ENCODE measurements at regions not wholly inside any gene's neighbourhood (a gene's known extent, or its start where the extent isn't known, plus 50 kb on each side); places are given as distances from the start of the nearest gene placed in this dataset.

DNA sequence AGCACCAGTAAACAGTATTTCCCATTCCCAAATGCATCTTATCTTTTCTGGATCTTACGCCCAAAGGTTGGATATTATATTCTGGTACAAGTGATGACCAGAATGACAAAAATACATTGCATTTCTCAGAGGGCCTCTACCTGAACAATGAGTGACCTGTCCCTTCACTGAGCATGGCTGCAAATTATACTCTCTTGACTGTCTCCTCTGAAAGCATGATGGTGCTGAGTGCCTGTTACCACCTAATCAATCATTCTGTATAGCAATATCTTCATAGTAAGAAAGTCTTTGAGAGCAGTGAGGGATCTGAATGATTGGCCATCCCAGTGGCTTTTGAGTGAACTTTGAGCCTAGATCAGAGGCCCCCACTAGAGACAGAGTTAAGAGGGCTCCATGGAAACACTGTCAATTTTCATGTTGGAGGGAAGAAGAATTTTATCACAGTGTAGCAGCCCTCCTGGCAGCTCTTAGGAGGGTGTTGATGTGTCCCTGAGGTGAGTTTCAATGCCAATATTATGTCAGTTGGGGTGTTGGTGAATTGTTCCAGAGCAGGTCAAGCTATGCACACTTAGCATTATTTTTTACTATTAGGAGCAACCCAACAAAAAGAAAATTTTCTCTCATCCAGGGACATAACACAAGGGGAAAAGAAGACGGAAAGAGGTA, 171.7 kb downstream of the MARCHF11 start:
- DNase-seq (ENCODE audit: low read depth, low spot score) (no peak), FAIRE-seq (no peak)
- Histone ChIP-seq H2AFZ (ENCODE audit: control insufficient read depth, low read length) (no peak overlapping the region), H3K27me3 (ENCODE audit: control insufficient read depth, extremely low read depth, insufficient read depth, low read length) (no peaks in the 10 kb centered on the region), H3K4me3 (ENCODE audit: control insufficient read depth in 2 of 3, extremely low read depth in 1 of 3, insufficient read depth in 2 of 3, low read depth in 1 of 3, low read length in 3 of 3) (no peak overlapping the region), H3K9me1 (ENCODE audit: control insufficient read depth, extremely low read depth, insufficient read depth, low read length) (no peaks in the 10 kb centered on the region), H3K27ac (ENCODE audit: control insufficient read depth, insufficient read depth, low read length) (no peak overlapping the region), H3K4me1 (ENCODE audit: control insufficient read depth, extremely low read depth, insufficient read depth, low read length) (no peaks in the 10 kb centered on the region), H3K4me2 (ENCODE audit: control insufficient read depth, extremely low read depth, insufficient read depth, low read depth, low read length) (no peak overlapping the region), H3K9ac (ENCODE audit: control insufficient read depth, extremely low read depth, insufficient read depth, low read length) (no peak overlapping the region), H3K79me2 (ENCODE audit: control insufficient read depth, insufficient read depth, low read length) (no peaks in the 10 kb centered on the region), H3K9me3 (ENCODE audit: control insufficient read depth, low read depth, low read length) (peaks cover 2% of the 10 kb centered on the region), H3K36me3 (ENCODE audit: control insufficient read depth in 2 of 2, extremely low read depth in 1 of 2, insufficient read depth in 2 of 2, low read length in 2 of 2) (no peaks in the 10 kb centered on the region), H4K20me1 (ENCODE audit: control insufficient read depth, extremely low read depth, insufficient read depth, low read length) (no peaks in the 10 kb centered on the region)
- TF ChIP-seq, protein P1, sequence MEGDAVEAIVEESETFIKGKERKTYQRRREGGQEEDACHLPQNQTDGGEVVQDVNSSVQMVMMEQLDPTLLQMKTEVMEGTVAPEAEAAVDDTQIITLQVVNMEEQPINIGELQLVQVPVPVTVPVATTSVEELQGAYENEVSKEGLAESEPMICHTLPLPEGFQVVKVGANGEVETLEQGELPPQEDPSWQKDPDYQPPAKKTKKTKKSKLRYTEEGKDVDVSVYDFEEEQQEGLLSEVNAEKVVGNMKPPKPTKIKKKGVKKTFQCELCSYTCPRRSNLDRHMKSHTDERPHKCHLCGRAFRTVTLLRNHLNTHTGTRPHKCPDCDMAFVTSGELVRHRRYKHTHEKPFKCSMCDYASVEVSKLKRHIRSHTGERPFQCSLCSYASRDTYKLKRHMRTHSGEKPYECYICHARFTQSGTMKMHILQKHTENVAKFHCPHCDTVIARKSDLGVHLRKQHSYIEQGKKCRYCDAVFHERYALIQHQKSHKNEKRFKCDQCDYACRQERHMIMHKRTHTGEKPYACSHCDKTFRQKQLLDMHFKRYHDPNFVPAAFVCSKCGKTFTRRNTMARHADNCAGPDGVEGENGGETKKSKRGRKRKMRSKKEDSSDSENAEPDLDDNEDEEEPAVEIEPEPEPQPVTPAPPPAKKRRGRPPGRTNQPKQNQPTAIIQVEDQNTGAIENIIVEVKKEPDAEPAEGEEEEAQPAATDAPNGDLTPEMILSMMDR (optimal IDR thresholded peaks at IDR 0.05 in 1 of 3, IDR thresholded peaks at IDR 0.05 in 1 of 3, conservative IDR thresholded peaks at IDR 0.05 in 1 of 3; ENCODE audit: extremely low read depth in 1 of 3, insufficient read depth in 2 of 3, low read length in 3 of 3), result no peak
- no peak for TF ChIP-seq EZH2 (IDR thresholded peaks at IDR 0.05; ENCODE audit: low read length)
- dilution Hi-C loops (cut with MboI; ENCODE audit: extremely low pct_ligation_motif_present, low sequenced_read_pairs), result no loop called here

DNA sequence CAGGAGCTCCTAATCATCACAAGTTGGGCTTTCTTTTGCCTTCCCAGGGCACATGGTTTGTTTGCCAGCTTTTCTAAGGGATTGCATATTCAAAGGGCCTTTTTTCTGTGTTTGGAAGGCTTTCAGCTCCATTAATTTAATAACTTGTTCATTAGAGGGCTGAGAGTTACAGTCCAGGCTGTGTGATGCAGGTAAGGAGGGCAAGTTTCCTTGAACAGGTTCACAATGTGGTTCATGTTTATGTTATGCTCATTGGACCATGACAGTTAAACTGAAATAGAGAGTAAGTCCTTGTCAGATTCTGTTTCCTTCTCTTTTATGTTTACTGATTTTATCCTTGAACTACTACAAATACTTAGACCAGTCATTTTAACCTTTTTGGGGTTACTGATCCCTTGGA, 174.4 kb downstream of the MARCHF11 start:
- no peak overlapping the region for H2AFZ ChIP-seq (ENCODE audit: control insufficient read depth, low read length)
- no peak overlapping the region for H3K9ac ChIP-seq (ENCODE audit: control insufficient read depth, extremely low read depth, insufficient read depth, low read length)
- peaks cover 2% of the 10 kb centered on the region for H3K9me3 ChIP-seq (ENCODE audit: control insufficient read depth, low read depth, low read length)
- no peak overlapping the region for H3K27ac ChIP-seq (ENCODE audit: control insufficient read depth, insufficient read depth, low read length)
- no peak for TF ChIP-seq EZH2 (IDR thresholded peaks at IDR 0.05; ENCODE audit: low read length)
- TF ChIP-seq, protein P1 (optimal IDR thresholded peaks at IDR 0.05 in 1 of 3, IDR thresholded peaks at IDR 0.05 in 1 of 3, conservative IDR thresholded peaks at IDR 0.05 in 1 of 3; ENCODE audit: extremely low read depth in 1 of 3, insufficient read depth in 2 of 3, low read length in 3 of 3), result no peak
- no peak overlapping the region for H3K4me3 ChIP-seq (ENCODE audit: control insufficient read depth in 2 of 3, extremely low read depth in 1 of 3, insufficient read depth in 2 of 3, low read depth in 1 of 3, low read length in 3 of 3)
- no peaks in the 10 kb centered on the region for H3K79me2 ChIP-seq (ENCODE audit: control insufficient read depth, insufficient read depth, low read length)
- H3K4me1 ChIP-seq (ENCODE audit: control insufficient read depth, extremely low read depth, insufficient read depth, low read length), result no peaks in the 10 kb centered on the region
- no peaks in the 10 kb centered on the region for H4K20me1 ChIP-seq (ENCODE audit: control insufficient read depth, extremely low read depth, insufficient read depth, low read length)
- no peak for DNase-seq (ENCODE audit: low read depth, low spot score)
- dilution Hi-C loops (cut with MboI; ENCODE audit: extremely low pct_ligation_motif_present, low sequenced_read_pairs), result no loop called here
- no peak for FAIRE-seq
- no peaks in the 10 kb centered on the region for H3K36me3 ChIP-seq (ENCODE audit: control insufficient read depth in 2 of 2, extremely low read depth in 1 of 2, insufficient read depth in 2 of 2, low read length in 2 of 2)
- H3K27me3 ChIP-seq (ENCODE audit: control insufficient read depth, extremely low read depth, insufficient read depth, low read length), result no peaks in the 10 kb centered on the region
- no peak overlapping the region for H3K4me2 ChIP-seq (ENCODE audit: control insufficient read depth, extremely low read depth, insufficient read depth, low read depth, low read length)
- no peaks in the 10 kb centered on the region for H3K9me1 ChIP-seq (ENCODE audit: control insufficient read depth, extremely low read depth, insufficient read depth, low read length)

Measured in keratinocyte (primary cell).